ENCODE measurements at regions not wholly inside any gene's neighbourhood (a gene's known extent, or its start where the extent isn't known, plus 50 kb on each side); places are given as distances from the start of the nearest gene placed in this dataset.

GRCh38 chr6:15888798-15889772, 226.3 kb upstream of the DTNBP1 start:
- no peak for FAIRE-seq
- in situ Hi-C loops (cut with MboI): no loop called here
- no peak overlapping the region for H2AFZ ChIP-seq (ENCODE audit: control insufficient read depth, low read depth, low read length)
- no peaks in the 10 kb centered on the region for H3K36me3 ChIP-seq (ENCODE audit: control insufficient read depth in 2 of 2, insufficient read depth in 2 of 2, low read length in 1 of 2)
- H3K27me3 ChIP-seq (replicated peaks in 1 of 2; ENCODE audit: control insufficient read depth in 2 of 2, insufficient read depth in 2 of 2, low read length in 1 of 2): no peaks in the 10 kb centered on the region
- no peak overlapping the region for H3K4me2 ChIP-seq (ENCODE audit: control insufficient read depth, insufficient read depth)
- no peak overlapping the region for H3K27ac ChIP-seq (ENCODE audit: control insufficient read depth, insufficient read depth)
- no peaks in the 10 kb centered on the region for H3K79me2 ChIP-seq (ENCODE audit: control insufficient read depth, insufficient read depth, low read length)
- intact Hi-C loops (cut with micrococcal nuclease; ENCODE audit: unreplicated experiment): no loop called here
- H3K4me3 ChIP-seq: no peak overlapping the region
- H4K20me1 ChIP-seq (ENCODE audit: control insufficient read depth, insufficient read depth): no peaks in the 10 kb centered on the region
- RAD21 ChIA-PET (ENCODE audit: unreplicated experiment): interaction anchor here (0.6 to 2.1 kb wide), 5 partner anchors 12 to 240 kb away, joined by 3 to 31 read pairs (median 5); partner anchors contain the start of gene MYLIP
- TF ChIP-seq HSF1 (IDR thresholded peaks at IDR 0.05; ENCODE audit: low read depth, low read length) (peak; percentile 75; the same call in 1 of the 2 replicates), ZNF622 (IDR thresholded peaks at IDR 0.05) (no peak), NR2C1 (IDR thresholded peaks at IDR 0.05) (no peak)
- BruUV-seq (replicated peaks): no TSS peak
- WGBS (ENCODE audit: insufficient coverage, insufficient replicate concordance, low lambda C conversion rate, missing lambda C conversion rate): 83% methylated on average over 10 of the region's 10 CpGs
- CTCF ChIA-PET: interaction anchor here (0.7 to 2.8 kb wide), 5 partner anchors 12 to 206 kb away, joined by 3 to 15 read pairs (median 5); no protein-coding TSS in a partner anchor
- POLR2A ChIA-PET: interaction anchor here (0.6 to 1.7 kb wide), 4 partner anchors 8 to 16 kb away, joined by 3 to 9 read pairs (median 8); no protein-coding TSS in a partner anchor
- DNase-seq (ENCODE audit: low read depth, low spot score): no peak
- ATAC-seq: no peak
- no peak overlapping the region for H3K9ac ChIP-seq (ENCODE audit: control insufficient read depth, insufficient read depth, low read length)
- SMC1A ChIA-PET (ENCODE audit: uncharacterized antibody, unreplicated experiment): interaction anchor here (0.8 to 6.3 kb wide), 7 partner anchors 7 to 294 kb away, joined by 3 to 73 read pairs (median 23); no protein-coding TSS in a partner anchor
- peaks cover 10% of the 10 kb centered on the region; the same call in 1 of the 2 replicates for H3K4me1 ChIP-seq (ENCODE audit: control insufficient read depth, insufficient read depth, low read length)
- H3K9me3 ChIP-seq (replicated peaks; ENCODE audit: control insufficient read depth, insufficient read depth, low read length): peaks cover 3% of the 10 kb centered on the region; the same call in 2 of the 3 replicates

Data from GM12878 (cell line).